H1 (cell line): ENCODE measurements at regions not wholly inside any gene's neighbourhood (a gene's known extent, or its start where the extent isn't known, plus 50 kb on each side); places are given as distances from the start of the nearest gene placed in this dataset.

Source experiments
- CTCF ChIA-PET: fragments of 300-600 bp; sonication (Branson Sonifier 250); formaldehyde crosslinking; loops from one replicate; lab custom pipeline; 2021; ENCODE audit not compliant: partially characterized antibody; lab: Charles Lee
- POLR2A ChIA-PET: fragments of 300-600 bp; sonication (Branson Sonifier 250); formaldehyde crosslinking; loops from one replicate; lab custom pipeline; 2021; ENCODE audit warnings: inconsistent platforms; ENCODE audit not compliant: partially characterized antibody; lab: Charles Lee
- DNase-seq, 2 experiments: peaks; one replicate each; pipeline versions ENCODE4 v3.0.0 to v3.0.0-alpha.2; 2010 to 2022; ENCODE audit warnings: low spot score in 2 of 2, low read depth in 1 of 2, mixed read lengths in 1 of 2
- FAIRE-seq: peaks from 2 replicates; lab custom pipeline; 2011; peaks lifted over from hg19 to GRCh38; lab: Jason Lieb, UNC
- H2AFZ ChIP-seq: 2 replicates; pipeline ENCODE4 v1.8.1; 2012; ENCODE audit warnings: low read length, inconsistent platforms
- H2AK5ac ChIP-seq: 2 replicates; pipeline ENCODE4 v1.6.1; 2013; ENCODE audit warnings: low read depth, low read length
- H2BK120ac ChIP-seq: replicated peaks from 2 replicates; pipeline ENCODE3; 2013; ENCODE audit warnings: low read depth, low read length, inconsistent platforms
- H2BK12ac ChIP-seq: 2 replicates; pipeline ENCODE4 v1.6.1; 2013; ENCODE audit warnings: low read depth, low read length
- H2BK15ac ChIP-seq: 2 replicates; pipeline ENCODE4 v1.6.1; 2013; ENCODE audit warnings: low read length
- H2BK20ac ChIP-seq: 2 replicates; pipeline ENCODE4 v1.6.1; 2013; ENCODE audit warnings: low read length
- H2BK5ac ChIP-seq: 2 replicates; pipeline ENCODE4 v1.6.1; 2013; ENCODE audit warnings: low read depth, low read length
- H3K14ac ChIP-seq: 2 replicates; pipeline ENCODE4 v1.6.1; 2013; ENCODE audit warnings: inconsistent platforms; ENCODE audit not compliant: insufficient read length
- H3K18ac ChIP-seq: 2 replicates; pipeline ENCODE4 v1.6.1; 2013; ENCODE audit warnings: low read length; ENCODE audit errors: extremely low read depth
- H3K23ac ChIP-seq: 2 replicates; pipeline ENCODE4 v1.6.1; 2013; ENCODE audit warnings: inconsistent platforms; ENCODE audit not compliant: insufficient read length
- H3K23me2 ChIP-seq: 2 replicates; pipeline ENCODE4 v1.6.1; 2013; ENCODE audit warnings: low read depth, low read length
- H3K27ac ChIP-seq: 2 replicates; pipeline ENCODE4 v1.6.1; 2011; ENCODE audit warnings: low read depth, low read length, inconsistent platforms
- H3K27me3 ChIP-seq, 4 experiments: replicated peaks in 1 of 4; 1 replicate in 1 of 4; 2 replicates in 3 of 4; pipeline versions ENCODE4 v1.6.1 to v1.8.1; 2011 to 2013; ENCODE audit warnings: low read length in 3 of 4, mild to moderate bottlenecking in 3 of 4, inconsistent platforms in 2 of 4, mixed read lengths in 2 of 4, moderate library complexity in 1 of 4; ENCODE audit not compliant: control insufficient read depth in 3 of 4, insufficient read depth in 3 of 4; ENCODE audit errors: extremely low read depth in 1 of 4
- H3K36me3 ChIP-seq, 4 experiments: 2 replicates each; pipeline versions ENCODE4 v1.6.1 to v1.8.1; 2011 to 2013; ENCODE audit warnings: mild to moderate bottlenecking in 4 of 4, low read length in 3 of 4, moderate library complexity in 2 of 4, control low read depth in 1 of 4, inconsistent platforms in 1 of 4; ENCODE audit not compliant: insufficient read depth in 4 of 4, control insufficient read depth in 2 of 4
- H3K4ac ChIP-seq: replicated peaks from 2 replicates; pipeline ENCODE3; 2013; ENCODE audit warnings: low read length, low read depth, mixed read lengths, inconsistent platforms; ENCODE audit not compliant: insufficient read length
- H3K4me1 ChIP-seq, 4 experiments: replicated peaks in 1 of 4; 1 replicate in 1 of 4; 2 replicates in 3 of 4; pipeline versions ENCODE4 v1.6.1 to v1.8.1; 2011 to 2013; ENCODE audit warnings: low read length in 3 of 4, inconsistent platforms in 2 of 4, mixed read lengths in 1 of 4; ENCODE audit not compliant: insufficient read depth in 4 of 4, control insufficient read depth in 3 of 4
- H3K4me2 ChIP-seq, 2 experiments: 2 replicates each; pipeline versions ENCODE4 v1.6.1 to v1.8.1; 2011 to 2013; ENCODE audit warnings: low read depth in 2 of 2, low read length in 2 of 2, control low read depth in 1 of 2, inconsistent platforms in 1 of 2, mild to moderate bottlenecking in 1 of 2; ENCODE audit not compliant: insufficient read depth in 1 of 2
- H3K4me3 ChIP-seq, 4 experiments: fragments of 200-600, 300-600 bp in 1 of 4; sonication (generic), shearing (Covaris generic), sonication (Bioruptor Twin) in 1 of 4; 2 replicates each; pipeline versions ENCODE4 v1.5.1 to v1.8.1; 2011 to 2016; ENCODE audit warnings: low read length in 4 of 4, low read depth in 3 of 4, control low read depth in 2 of 4, inconsistent platforms in 2 of 4, mild to moderate bottlenecking in 2 of 4, mixed read lengths in 1 of 4, moderate library complexity in 1 of 4; ENCODE audit not compliant: insufficient read depth in 2 of 4; ENCODE audit errors: extremely low read depth in 1 of 4
- H3K56ac ChIP-seq: replicated peaks from 2 replicates; pipeline ENCODE3; 2013; ENCODE audit warnings: low read depth, mild to moderate bottlenecking, mixed read lengths, low read length, inconsistent platforms; ENCODE audit not compliant: insufficient read length
- H3K79me1 ChIP-seq: 2 replicates; pipeline ENCODE4 v1.6.1; 2013; ENCODE audit warnings: low read depth, low read length, control low read depth
- H3K79me2 ChIP-seq, 2 experiments: 2 replicates each; pipeline versions ENCODE4 v1.6.1 to v1.8.1; 2012 to 2013; ENCODE audit warnings: low read length in 2 of 2, mild to moderate bottlenecking in 2 of 2, inconsistent platforms in 1 of 2; ENCODE audit not compliant: insufficient read depth in 2 of 2, control insufficient read depth in 1 of 2
- H3K9ac ChIP-seq, 4 experiments: replicated peaks in 1 of 4; 1 replicate in 1 of 4; 2 replicates in 3 of 4; pipeline versions ENCODE4 v1.6.1 to v1.8.1; 2011 to 2013; ENCODE audit warnings: low read depth in 3 of 4, low read length in 3 of 4, control low read depth in 2 of 4, mild to moderate bottlenecking in 2 of 4, moderate library complexity in 2 of 4, inconsistent platforms in 1 of 4; ENCODE audit errors: extremely low read depth in 1 of 4
- H3K9me3 ChIP-seq, 2 experiments: 2 replicates each; pipeline versions ENCODE4 v1.6.1 to v1.8.1; 2012 to 2013; ENCODE audit warnings: mild to moderate bottlenecking in 2 of 2, moderate library complexity in 2 of 2, control low read depth in 1 of 2, inconsistent platforms in 1 of 2, low read depth in 1 of 2, low read length in 1 of 2, mixed read lengths in 1 of 2; ENCODE audit not compliant: insufficient read depth in 2 of 2
- H4K20me1 ChIP-seq, 2 experiments: replicated peaks in 1 of 2; 2 replicates each; pipeline versions ENCODE3 to v1.8.1; 2011 to 2013; ENCODE audit warnings: inconsistent platforms in 2 of 2, low read length in 2 of 2, mild to moderate bottlenecking in 1 of 2; ENCODE audit not compliant: insufficient read depth in 2 of 2, control insufficient read depth in 1 of 2
- H4K5ac ChIP-seq: 2 replicates; pipeline ENCODE4 v1.6.1; 2013; ENCODE audit warnings: low read length, low read depth, mixed read lengths, inconsistent platforms; ENCODE audit not compliant: insufficient read length
- H4K8ac ChIP-seq: 2 replicates; pipeline ENCODE4 v1.8.0; 2013; ENCODE audit warnings: mild to moderate bottlenecking, moderate library complexity, low read length, inconsistent platforms; ENCODE audit not compliant: insufficient read depth; ENCODE audit errors: extremely low read depth
- H4K91ac ChIP-seq: replicated peaks from 2 replicates; pipeline ENCODE3; 2013; ENCODE audit warnings: low read length, mixed read lengths, inconsistent platforms; ENCODE audit not compliant: insufficient read length
- CBX8 ChIP-seq: fragments of 300-800, 300-1000 bp; sonication (generic); IDR thresholded peaks from 2 replicates; pipeline ENCODE4 v1.7.1; 2016; ENCODE audit warnings: low read depth, low read length, borderline replicate concordance
- EZH2 ChIP-seq: fragments of 200-600 bp; sonication (generic); IDR thresholded peaks from 2 replicates; pipeline ENCODE4 v1.7.1; 2012; ENCODE audit warnings: low read depth, mild to moderate bottlenecking, moderate library complexity, low read length, inconsistent platforms; ENCODE audit not compliant: severe bottlenecking
- FOSL1 ChIP-seq: IDR thresholded peaks from 2 replicates; pipeline ENCODE4 v1.6.1; 2011; ENCODE audit warnings: mild to moderate bottlenecking, low read depth, low read length, moderate library complexity; ENCODE audit not compliant: insufficient read depth
- JUN ChIP-seq: IDR thresholded peaks from 2 replicates; pipeline ENCODE4 v1.6.1; 2011; ENCODE audit warnings: low read depth, mild to moderate bottlenecking, improper control_type of control experiment, low read length
- MAFK ChIP-seq: IDR thresholded peaks from 2 replicates; pipeline ENCODE4 v1.6.1; 2012; ENCODE audit warnings: low read depth, mild to moderate bottlenecking, improper control_type of control experiment, low read length
- RXRA ChIP-seq: IDR thresholded peaks from 2 replicates; pipeline ENCODE4 v1.6.1; 2011; ENCODE audit warnings: low read depth, mild to moderate bottlenecking, low read length, moderate library complexity; ENCODE audit not compliant: insufficient read depth
- SAP30 ChIP-seq: fragments of 300-600 bp; sonication (generic); IDR thresholded peaks from 2 replicates; pipeline ENCODE4 v1.7.1; 2012; ENCODE audit warnings: low read length, moderate library complexity, mild to moderate bottlenecking, inconsistent platforms; ENCODE audit not compliant: insufficient read depth, insufficient replicate concordance
- TEAD4 ChIP-seq: IDR thresholded peaks from 2 replicates; pipeline ENCODE4 v1.6.1; 2012; ENCODE audit warnings: low read depth, low read length, inconsistent platforms, mixed read lengths
- YY1 ChIP-seq: IDR thresholded peaks from 2 replicates; pipeline ENCODE4 v1.6.1; 2011; ENCODE audit warnings: low read depth, mild to moderate bottlenecking, low read length
- ZNF274 ChIP-seq: IDR thresholded peaks from 2 replicates; pipeline ENCODE4 v1.7.0; 2012; ENCODE audit warnings: low read length, borderline replicate concordance; ENCODE audit errors: extremely low read depth
- WGBS, 2 experiments: shearing (Covaris generic) in 1 of 2; methylation state at CpG; one replicate each; pipeline versions ENCODE4 v1.1.6 to v1.1.7; 2013 to 2015; ENCODE audit warnings: low lambda C conversion rate in 2 of 2, mixed read lengths in 2 of 2, inconsistent platforms in 1 of 2, low coverage in 1 of 2, missing lambda C conversion rate in 1 of 2; ENCODE audit not compliant: insufficient replicate concordance in 2 of 2, insufficient coverage in 1 of 2, insufficient read length in 1 of 2; ENCODE audit errors: extremely low coverage in 1 of 2, missing lambda C conversion rate in 1 of 2; 5-methylcytosine and 5-hydroxymethylcytosine counted together
- TF ChIP-seq, protein P1 (sequence below): IDR thresholded peaks from 2 replicates; pipeline ENCODE4 v1.6.1; 2011; ENCODE audit warnings: low read depth, mild to moderate bottlenecking, low read length; ENCODE audit not compliant: insufficient read depth
- TF ChIP-seq, protein P2 (sequence below): IDR thresholded peaks from 2 replicates; pipeline ENCODE4 v1.6.1; 2012; ENCODE audit warnings: inconsistent platforms
- TF ChIP-seq, protein P3 (sequence below): IDR thresholded peaks from 2 replicates; pipeline ENCODE4 v1.6.1; 2012; ENCODE audit warnings: inconsistent platforms

DNA sequence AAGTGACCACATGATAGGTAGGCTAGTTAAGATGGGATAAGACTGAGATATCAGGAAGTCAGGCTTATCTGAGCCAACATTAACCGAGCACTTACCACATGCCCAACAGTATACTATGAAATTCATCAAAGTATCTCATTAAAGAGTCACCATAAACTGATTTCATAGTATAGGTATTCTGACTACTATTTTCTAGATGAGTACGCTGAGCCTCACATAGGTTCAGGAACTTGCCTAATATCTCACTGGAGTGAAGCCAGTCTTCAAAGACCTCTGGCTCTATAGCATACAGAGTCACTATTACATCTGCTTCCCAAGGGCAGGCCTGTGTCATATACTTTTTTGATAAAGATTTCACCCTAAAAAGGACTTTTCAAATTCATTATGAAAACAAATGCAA lies 115.6 kb upstream of the NGF start:
- Histone ChIP-seq H2AFZ (no peak overlapping the region), H4K8ac (no peak overlapping the region), H3K23ac (no peak overlapping the region), H2AK5ac (no peak overlapping the region), H3K79me1 (no peaks in the 10 kb centered on the region), H3K9me3 (no peaks in the 10 kb centered on the region), H3K79me2 (no peaks in the 10 kb centered on the region), H2BK5ac (no peak overlapping the region), H3K14ac (no peak overlapping the region), H3K4me3 (no peak overlapping the region), H2BK15ac (no peak overlapping the region), H3K4me1 (no peaks in the 10 kb centered on the region), H3K4me2 (no peak overlapping the region), H2BK12ac (no peak overlapping the region), H3K36me3 (no peaks in the 10 kb centered on the region), H4K20me1 (no peaks in the 10 kb centered on the region), H3K56ac (no peak overlapping the region), H2BK20ac (no peak overlapping the region), H3K27me3 (no peaks in the 10 kb centered on the region), H4K91ac (no peak overlapping the region), H3K9ac (no peak overlapping the region), H3K18ac (no peak overlapping the region), H4K5ac (no peak overlapping the region), H2BK120ac (no peak overlapping the region), H3K23me2 (no peaks in the 10 kb centered on the region; the same call in 1 of the 2 replicates), H3K27ac (no peak overlapping the region), H3K4ac (no peak overlapping the region)
- 91% methylated on average over 2 of the region's 2 CpGs; no CpG with 5 or more reads in 1 of the 2 experiments for WGBS, 2 experiments
- POLR2A ChIA-PET: no interaction called here
- FAIRE-seq (no peak), DNase-seq (no peak)
- CTCF ChIA-PET: interaction anchor here (0.9 to 1.1 kb wide), 2 partner anchors 10 to 129 kb away, joined by 4 read pairs; no protein-coding TSS in a partner anchor
- TF ChIP-seq FOSL1 (no peak), RXRA (no peak), ZNF274 (no peak), CBX8 (no peak), EZH2 (no peak), TEAD4 (no peak), YY1 (no peak), SAP30 (no peak), JUN (no peak), MAFK (no peak)
- TF ChIP-seq, protein P1, sequence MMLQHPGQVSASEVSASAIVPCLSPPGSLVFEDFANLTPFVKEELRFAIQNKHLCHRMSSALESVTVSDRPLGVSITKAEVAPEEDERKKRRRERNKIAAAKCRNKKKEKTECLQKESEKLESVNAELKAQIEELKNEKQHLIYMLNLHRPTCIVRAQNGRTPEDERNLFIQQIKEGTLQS: no peak
- TF ChIP-seq, protein P2, sequence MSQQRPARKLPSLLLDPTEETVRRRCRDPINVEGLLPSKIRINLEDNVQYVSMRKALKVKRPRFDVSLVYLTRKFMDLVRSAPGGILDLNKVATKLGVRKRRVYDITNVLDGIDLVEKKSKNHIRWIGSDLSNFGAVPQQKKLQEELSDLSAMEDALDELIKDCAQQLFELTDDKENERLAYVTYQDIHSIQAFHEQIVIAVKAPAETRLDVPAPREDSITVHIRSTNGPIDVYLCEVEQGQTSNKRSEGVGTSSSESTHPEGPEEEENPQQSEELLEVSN: no peak
- TF ChIP-seq, protein P3, sequence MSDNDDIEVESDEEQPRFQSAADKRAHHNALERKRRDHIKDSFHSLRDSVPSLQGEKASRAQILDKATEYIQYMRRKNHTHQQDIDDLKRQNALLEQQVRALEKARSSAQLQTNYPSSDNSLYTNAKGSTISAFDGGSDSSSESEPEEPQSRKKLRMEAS: no peak
